ENCODE measurements at regions not wholly inside any gene's neighbourhood (a gene's known extent, or its start where the extent isn't known, plus 50 kb on each side); places are given as distances from the start of the nearest gene placed in this dataset.
"Not testable (repeated sequence)": the region's sequence is repeated elsewhere in the genome, so short reads cannot be mapped to it uniquely, and the experiment has no call there.

DNA sequence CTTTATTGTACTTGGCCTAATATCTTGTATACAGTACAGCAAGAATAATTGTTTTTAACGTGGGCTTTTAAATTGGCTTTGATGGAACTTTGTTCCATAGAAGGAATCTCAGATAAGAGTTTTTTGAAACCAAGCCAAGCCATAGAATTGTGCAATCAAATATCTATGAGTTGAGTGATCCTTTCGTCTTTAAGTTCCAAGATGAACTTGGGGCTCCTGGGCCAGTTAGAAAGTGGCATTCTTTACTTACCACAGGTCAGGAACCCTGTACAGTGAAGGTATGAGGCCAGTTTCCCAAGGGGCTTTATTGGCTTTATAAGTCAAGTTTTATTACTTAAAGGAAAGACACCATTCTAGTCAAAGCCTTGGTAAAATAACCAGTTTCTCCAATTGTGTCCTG lies 2104.2 kb downstream of the PCDH7 start:
- no peak for DNase-seq

DNA sequence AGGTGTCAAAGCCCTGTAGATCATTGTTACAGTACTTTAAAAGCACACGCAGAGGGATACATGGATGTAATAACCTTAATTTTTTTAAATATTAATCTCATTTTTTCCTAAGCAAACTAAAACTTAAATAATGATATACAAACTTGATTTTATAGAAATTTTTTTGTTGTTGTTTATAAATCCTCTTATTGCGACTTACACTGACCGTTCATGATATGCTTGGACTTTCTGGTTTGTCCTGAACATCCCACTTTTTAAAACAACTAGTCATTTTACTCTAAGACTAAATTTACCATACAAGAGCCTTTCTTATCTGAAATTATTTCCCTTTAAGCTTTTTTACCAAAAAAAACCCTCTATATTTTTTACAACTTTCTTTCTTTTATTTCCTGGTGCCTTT lies 2106.0 kb downstream of the PCDH7 start:
- DNase-seq = no peak

DNA sequence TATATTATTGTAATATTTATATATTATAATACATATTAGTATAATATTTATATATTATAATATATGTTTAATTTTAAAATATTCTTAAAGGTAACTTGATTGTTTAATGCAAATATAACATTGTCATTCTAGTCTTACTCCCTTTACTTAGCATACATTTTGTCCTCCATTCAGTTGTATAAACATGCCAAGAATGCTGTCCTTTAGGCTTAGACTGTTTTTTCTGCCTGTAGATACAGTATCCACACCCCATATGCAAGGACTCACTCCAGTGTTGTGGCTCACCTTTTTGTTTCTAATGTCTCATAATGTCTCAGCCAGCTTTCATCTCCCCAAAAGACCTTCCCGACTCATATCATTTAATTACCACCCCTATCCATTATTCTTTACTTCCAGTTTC lies 2110.0 kb downstream of the PCDH7 start:
- no peak for DNase-seq

DNA sequence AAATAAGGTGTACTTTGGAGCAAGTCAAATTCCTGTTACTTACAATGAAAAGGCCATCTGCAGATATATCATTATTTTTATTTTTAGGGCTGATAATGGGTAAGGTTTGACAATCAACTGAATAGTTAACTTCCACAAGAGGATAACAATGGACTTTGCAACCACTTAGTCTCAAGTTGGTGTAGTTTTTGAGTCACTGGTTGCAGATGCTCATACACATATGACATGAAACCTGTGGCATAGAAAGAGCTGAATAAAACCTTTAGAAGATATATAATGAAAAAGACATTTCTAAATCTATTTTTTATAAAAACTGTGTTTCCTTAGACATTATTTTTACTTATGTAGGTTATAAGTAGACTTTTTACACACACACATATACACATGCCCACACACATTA lies 2110.9 kb downstream of the PCDH7 start:
- DNase-seq = no peak

DNA sequence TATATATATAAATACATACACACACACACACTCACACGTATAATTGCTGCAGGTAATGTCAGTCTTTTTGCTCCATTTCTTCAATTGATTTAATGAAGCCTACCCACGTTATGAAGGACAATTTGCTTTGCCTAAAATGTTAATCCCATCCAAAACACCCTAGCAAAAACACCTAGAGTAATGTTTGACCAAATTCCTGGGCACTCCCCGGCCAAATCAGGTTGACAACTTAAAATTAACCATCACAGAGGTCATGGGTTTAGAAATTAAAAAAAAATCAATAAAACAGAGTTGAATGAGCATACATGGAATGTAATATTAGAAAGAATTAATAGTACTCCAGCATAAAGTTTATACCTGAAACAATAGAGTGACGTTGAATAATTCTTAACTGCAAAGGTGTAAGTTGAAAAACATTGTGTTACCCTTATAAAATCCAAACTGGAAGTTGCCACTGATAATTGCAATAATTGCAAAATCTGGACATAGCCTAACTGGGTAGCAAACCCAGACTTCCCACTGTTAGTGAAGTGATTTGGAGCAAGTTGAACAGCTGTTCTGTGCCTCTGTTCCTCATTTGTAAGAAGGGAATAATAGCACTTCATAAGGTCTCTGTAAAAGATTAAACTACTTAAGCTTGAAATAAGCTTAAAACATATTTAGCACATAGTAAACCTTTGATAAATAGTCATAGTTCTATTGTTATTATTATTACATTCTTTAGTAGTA lies 2120.5 kb downstream of the PCDH7 start:
- DNase-seq = no peak

DNA sequence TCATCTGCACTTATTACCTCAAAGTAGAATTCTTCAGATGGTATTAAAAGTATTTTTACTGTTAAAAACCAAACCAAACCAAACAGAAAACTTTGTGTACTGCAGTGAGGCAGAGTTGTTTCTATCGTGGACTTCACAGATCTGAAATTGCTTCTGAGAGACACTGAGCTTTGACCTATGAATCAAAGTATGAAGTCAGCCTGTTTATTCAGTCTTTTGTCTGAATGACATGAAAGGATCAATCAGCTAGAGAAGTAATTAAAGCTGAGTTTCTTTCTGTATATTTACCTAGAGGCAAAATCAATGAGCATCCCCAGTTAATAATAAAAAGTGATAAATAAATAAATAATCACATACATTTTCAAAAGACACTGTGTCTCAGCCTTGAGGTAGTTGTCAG lies 2121.0 kb downstream of the PCDH7 start:
- no peak for DNase-seq

DNA sequence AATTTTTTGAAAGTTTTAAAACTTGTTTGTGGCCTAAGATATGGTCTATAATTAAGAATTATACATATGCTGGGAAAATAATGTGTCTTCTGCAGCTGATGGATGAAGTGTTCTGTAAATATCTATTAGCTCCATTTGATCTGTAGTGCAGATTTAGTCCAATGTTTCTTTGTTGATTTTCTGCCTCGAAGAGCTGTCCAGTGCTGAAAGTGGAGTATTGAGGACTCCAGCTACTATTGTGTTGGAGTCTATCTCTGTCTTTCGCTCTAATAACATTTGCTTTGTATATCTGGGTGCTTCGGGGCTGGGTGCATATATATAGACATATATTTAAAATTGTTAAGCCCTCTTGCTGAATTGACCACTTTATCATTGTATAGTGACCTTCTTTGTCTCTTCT lies 2127.3 kb downstream of the PCDH7 start:
- DNase-seq = no peak

DNA sequence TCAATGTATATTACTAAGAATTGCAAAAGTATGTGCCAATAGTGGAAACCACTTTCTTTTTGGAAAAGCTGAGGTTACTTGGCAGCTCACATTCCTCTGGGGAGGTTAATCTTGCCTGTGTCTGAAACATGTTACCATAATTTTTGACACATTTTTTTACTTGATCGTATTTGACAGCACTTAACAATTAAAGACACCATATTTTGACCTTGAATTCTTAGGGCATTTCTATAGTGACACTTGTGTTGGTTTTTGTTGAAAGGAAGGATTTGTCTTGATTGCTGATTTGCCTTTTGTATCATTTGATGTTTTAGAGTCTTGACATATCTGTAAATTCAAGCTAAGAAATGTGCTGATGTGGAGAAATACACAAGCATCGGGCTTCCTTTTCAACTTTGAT lies 2135.5 kb downstream of the PCDH7 start:
- no peak for DNase-seq

DNA sequence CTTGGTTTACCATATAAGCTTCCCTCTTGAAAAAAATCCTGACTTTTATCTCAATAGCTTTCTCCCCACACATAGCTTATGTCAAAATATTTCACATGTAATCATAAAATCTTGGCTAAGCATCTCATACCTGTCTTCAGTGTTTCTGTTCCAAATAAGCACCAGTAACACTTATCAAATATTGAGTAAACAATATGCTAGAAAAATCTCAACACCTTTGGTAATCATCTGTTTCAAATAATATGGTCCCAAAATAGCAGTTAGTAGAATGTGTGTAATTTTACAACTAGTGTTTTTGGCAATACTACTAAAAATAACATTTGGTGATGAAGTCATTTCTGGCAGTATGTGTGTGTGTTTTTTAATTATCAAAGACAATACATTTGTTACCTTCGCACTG lies 2138.2 kb downstream of the PCDH7 start:
- DNase-seq = no peak

DNA sequence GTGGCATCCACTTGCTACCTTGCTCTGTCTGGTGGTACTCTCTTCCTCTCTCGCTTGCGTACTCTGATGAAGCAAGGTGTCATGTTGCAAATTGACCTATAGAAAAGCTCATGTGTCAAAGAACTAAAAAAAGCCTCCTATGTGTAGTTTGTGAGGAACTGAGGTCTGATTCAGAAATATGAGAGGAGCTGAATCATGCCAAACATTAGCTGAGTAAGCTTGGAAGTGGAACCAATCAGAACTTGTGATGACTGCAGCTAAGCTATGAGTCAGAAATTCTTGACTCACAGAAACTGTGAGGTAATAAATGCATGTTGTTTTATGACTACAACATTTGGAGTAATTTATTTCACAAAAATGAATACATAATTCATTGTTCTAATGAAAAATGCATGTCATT lies 2138.8 kb downstream of the PCDH7 start:
- no peak for DNase-seq

DNA sequence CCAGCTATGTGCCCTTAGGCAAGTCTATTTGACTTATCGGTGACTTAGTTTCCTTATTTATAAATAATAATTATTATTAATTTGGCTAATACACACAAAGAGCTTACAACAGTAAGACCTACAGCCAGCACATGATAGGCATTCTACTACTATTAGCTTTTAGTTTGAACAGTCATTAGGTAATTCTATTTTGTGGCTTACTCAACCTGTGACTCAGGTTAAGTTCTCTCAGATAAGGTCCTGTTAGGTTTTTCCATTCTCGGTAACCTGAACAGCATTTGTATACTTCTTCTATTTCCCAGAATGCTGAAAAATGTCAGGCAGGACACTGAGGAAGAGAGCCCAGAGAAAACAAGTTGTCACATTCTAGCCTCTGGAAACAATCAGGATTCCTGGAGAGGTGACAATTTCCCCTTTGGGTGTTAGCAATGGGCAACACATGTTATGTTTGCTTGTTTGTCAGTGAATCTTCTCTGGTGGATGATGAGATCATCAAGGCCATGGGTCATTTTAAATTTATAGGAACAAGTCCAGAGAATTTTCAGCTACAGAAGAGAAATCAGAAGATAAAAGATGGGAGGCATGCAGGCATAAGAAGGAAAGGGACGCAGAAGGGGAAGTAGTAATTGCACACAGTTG lies 2144.7 kb downstream of the PCDH7 start:
- DNase-seq = no peak

DNA sequence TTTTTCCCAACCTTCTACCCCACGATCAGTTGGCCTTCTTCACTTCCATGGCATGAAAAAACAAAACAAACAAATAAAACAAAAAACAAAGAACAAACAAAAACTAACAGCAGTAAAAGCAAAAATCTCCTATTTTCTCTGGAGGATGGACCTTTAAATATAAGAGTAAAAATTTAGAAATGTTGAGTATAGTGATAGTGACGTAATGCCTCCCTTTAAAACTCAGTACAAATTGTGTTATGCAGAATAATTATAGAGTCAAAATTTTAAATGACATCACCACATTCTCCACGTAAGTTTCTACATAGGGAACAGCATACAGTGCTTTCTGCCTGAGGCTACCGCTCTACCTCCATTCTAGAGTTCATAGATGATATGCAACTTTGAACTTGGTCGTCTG lies 2156.4 kb downstream of the PCDH7 start:
- DNase-seq = no peak

DNA sequence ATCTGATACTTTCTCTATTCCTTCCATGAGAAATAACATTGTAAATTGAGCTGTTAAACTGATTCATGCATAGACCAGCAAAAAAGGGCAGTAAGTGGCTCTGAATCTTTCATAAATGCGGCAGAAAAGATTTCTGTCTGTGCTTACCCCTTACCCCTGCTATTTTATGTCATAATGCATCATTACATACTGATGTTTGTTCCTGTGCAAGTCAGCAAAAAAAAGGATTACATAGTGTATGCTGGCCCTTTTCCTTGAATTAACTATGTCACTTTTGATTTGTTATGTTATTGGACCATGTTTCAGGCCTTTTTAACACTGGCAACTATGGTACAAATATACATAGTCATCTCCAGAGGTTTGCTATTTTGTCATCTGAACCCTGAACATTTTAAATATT lies 2159.7 kb downstream of the PCDH7 start:
- no peak for DNase-seq

DNA sequence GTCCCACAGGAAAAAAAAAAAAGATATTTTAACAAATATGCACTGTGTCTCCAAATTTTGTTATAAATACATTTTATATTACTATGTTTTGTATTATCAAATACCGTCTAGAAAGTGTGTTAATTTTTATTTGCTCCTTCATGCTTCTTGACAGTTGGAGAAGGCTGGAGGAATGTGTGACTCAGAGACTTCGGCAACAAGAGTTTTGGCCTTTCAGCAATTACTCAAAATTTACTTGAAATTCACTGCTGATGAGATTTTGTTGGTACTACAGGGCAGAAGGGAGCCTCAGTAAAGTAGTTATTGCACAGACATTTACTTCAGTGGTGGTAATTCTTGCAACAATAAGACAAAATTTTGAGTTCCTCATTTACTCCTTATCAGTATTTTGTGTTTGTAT lies 2164.0 kb downstream of the PCDH7 start:
- no peak for DNase-seq

DNA sequence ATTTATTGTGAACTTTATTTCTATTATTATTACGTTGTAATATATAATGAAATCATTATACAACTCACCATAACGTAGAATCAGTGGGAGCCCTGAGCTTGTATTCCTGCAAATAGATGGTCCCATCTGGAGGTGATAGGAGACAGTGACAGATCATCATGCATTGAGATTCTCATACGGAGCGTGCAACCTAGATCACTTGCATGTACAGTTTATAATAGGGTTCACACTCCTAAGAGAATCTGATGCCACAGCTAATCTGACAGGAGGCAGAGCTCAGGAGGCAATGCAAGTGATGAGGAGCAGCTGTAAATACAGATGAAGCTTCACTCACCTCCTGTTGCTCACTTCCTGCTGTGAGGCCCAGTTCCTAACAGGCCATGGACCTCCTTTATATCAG lies 2170.2 kb downstream of the PCDH7 start:
- no peak for DNase-seq

DNA sequence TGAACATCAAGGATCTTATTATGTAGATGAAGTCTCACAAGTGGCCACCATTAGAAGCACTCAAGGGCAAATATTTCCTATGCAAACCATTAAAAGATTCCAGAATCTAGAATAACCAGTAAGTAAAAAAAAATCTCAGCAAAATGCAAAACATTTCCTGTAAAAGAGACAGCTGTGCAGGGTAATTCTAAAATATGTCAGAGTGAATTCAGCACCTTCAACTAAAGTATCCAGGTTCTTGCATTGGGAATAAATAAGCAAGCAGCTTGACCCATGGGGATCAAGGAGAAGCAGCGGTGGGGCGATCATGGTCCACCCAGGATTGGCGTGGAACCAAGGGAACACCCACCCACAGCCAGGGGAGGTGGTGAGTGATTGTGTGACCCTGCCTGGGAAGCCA lies 2188.9 kb downstream of the PCDH7 start:
- DNase-seq = no peak

DNA sequence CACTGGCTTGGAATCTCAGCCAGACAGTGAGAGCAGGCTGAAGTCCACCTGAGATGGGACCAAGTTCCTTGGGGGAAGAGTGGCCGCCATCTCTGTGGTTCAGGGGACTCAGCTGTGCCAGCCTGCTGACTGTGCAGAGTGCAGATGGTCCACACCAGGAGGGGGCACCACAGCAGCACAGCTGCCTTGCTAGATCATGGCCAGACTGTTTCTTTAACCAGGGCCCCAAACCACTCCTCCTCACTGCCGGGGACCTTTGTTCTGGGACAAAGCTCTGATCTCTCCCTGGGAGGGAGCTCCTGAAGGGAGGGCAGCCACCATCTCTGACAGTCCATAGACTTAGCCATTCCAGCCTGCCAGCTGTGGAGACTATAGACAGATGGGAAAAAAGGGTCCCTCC lies 2189.6 kb downstream of the PCDH7 start:
- no peak for DNase-seq

DNA sequence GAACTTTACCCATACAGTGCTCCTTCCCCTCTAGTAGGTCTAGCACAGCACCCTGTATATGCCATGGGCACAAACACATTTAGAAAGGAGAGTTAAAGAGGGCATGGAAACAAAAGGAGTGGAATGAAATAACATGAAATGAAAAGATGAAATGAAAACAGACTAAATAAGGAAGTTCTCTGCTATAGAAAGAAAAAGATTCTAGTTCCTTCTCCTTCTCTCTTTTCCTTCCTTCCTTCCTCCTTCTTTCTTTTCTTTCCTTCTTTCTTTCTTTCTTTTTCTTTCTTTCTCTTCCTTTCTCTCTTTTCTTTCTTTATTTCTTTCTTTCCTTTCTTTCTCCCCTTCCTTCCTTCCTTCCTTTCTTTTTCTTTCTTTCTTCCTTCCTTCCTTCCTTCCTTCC lies 2197.4 kb downstream of the PCDH7 start:
- no peak for DNase-seq

DNA sequence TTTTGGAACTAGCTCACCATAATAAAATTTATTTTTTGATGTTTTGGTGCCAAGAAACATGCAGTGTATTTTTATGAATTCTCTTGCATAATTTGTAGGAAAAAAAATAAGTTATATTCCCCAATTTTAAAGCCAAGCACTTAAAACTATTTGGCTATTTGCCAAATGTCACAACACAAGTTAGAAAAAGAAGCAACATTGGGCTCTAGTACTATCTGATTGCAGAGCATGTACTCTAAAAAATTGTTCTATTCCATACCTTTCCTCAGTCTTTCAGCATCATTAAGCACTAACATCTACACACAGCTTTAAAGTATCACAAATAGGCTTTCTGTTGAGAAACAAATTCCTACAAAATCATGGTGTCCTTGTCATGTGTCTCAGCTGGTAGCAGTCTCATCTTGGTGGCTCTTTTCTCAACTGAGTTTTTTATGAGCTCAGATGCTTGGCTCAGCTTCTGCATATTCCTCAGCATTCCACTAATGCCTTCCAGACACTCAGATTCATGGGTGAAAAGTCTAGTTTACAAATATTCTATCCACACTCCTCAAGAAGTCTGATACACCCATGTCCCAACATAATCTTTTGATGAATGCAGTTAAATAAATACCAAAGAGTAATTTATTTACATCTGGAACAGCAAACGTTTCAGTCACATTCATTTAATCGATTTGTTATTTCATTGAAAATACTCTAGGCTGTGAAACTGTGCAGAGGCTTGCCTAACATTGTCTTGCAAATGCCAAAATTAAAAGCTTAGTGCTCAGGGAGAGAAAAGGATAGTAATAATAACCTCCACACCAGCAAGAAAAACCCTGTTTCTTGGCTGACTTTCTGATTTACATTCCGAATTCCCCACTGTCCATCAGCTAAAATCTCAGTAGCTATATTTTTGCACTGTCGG lies 2209.9 kb downstream of the PCDH7 start:
- DNase-seq = no peak

DNA sequence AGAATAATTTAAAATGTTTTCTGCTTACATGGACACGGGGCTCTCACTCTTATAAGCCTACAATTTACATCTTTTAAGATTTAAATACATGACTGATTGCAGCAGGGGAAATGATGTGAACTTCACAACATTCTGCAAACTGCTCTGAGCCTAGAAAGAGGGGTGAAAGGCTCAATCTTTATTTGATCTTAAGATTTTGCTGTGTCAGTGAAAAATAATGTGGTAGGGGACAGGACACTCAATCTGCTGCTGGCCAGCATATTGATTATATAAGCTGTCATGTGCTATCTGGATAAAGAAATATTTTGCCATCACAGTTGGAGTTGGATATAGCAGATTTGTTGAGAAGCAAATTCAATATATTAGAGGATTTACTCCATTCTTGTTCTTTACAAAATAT lies 2210.5 kb downstream of the PCDH7 start:
- no peak for DNase-seq

DNA sequence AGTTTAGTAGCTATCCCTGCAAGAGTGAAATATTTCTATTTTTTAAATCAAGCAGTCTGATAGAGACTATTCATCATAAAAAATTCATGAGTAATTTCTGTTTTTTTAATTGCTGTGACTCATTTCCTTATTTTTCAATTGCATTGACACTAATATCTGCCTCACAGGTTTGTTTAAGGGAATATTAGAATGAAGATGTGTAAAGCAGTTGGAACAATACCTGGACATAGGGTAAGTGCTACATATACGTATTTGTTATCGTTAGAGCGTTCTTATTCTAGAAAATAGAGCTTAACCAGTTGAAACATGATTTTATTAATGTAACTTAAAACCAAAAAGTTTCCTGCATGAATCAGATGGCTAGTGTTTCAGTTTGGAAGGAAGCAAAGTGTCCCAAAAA lies 2211.3 kb downstream of the PCDH7 start:
- no peak for DNase-seq

DNA sequence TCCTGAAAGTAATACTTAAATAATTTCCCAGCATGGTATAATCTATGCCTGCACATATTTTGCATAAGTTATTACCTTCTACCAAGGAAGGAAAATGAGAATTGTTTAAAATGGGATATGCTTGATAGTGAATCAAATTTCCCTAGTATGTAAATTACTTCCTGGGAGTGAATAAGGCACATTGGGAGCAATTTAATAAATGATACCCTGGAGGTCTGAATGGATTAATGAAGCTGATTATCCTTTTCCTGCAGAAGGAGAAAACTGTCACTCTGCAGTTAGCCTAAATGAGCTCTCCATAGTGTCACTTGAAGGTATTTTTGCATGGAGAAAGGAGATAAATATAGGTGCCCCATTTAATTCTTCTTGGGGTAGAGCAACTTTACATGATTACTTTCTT lies 2212.0 kb downstream of the PCDH7 start:
- no peak for DNase-seq

DNA sequence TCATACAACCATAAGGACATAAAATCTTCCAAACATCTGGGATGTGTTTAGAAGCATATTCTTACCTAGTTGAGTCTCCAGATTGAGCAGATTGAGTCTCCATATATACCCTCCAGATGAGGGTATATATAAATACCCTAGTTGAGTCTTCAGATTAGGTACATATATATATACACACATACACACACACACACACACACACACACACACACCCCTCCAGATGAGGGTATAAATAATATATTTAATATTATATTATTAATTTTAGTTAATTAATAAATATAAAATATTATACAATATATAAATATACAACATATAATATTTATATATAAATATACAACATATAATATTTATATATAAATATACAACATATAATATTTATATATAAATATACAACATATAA lies 2219.1 kb downstream of the PCDH7 start:
- not testable (repeated sequence) for DNase-seq

DNA sequence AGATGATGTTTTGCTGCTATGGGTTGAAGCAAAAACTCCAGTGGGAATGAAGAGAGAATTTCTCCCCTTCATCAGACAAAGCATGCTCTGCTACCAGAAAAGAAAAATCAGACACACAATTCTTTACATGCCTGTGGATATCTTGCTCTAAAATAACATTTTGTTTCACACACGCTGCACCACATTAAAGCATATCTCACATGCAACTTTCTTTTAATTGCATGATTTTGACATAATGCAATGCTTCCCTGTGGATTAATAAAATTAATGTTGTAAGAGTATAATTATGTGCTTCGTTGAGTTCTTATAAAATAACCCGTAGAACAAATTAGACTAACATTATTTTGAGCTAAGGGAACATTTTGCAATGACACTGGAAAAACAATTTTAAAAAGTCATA lies 2230.7 kb downstream of the PCDH7 start:
- no peak for DNase-seq
